Upper lobe of left lung (tissue), 6 donors: ENCODE measurements at regions not wholly inside any gene's neighbourhood (a gene's known extent, or its start where the extent isn't known, plus 50 kb on each side); places are given as distances from the start of the nearest gene placed in this dataset.

Experiments
- ATAC-seq, 2 donors: fragments of 200-7000 bp; cut with Tn5 transposase; one replicate each; pipeline ENCODE4 v1.9.1; 2022; ENCODE audit warnings: mild to moderate bottlenecking in 2 of 2, moderate library complexity in 2 of 2; ENCODE audit not compliant: low FRiP score in 2 of 2
- DNase-seq, 2 donors: peaks; one replicate each; pipeline ENCODE4 v3.0.0-alpha.2; 2019 to 2020
- H3K27ac ChIP-seq, 4 donors: fragments of 200-600 bp; sonication (generic); one replicate each; pipeline ENCODE4 v1.5.1; 2016 to 2019
- H3K27me3 ChIP-seq, 4 donors: fragments of 200-600 bp; sonication (generic); one replicate each; pipeline ENCODE4 v1.5.1; 2017 to 2019
- H3K36me3 ChIP-seq, 4 donors: fragments of 200-600 bp; sonication (generic); one replicate each; pipeline ENCODE4 v1.5.1; 2016 to 2019
- H3K4me1 ChIP-seq, 4 donors: fragments of 200-600 bp; sonication (generic); one replicate each; pipeline ENCODE4 v1.5.1; 2018 to 2019
- H3K4me3 ChIP-seq, 4 donors: fragments of 200-600 bp; sonication (generic); one replicate each; pipeline ENCODE4 v1.5.1; 2017 to 2019; ENCODE audit warnings: mild to moderate bottlenecking in 2 of 4, moderate library complexity in 1 of 4
- H3K9me3 ChIP-seq, 4 donors: fragments of 200-600 bp; sonication (generic); one replicate each; pipeline ENCODE4 v1.5.1; 2018 to 2019
- EP300 ChIP-seq, 4 donors: sonication (generic); formaldehyde crosslinking; IDR thresholded peaks; one replicate each; pipeline ENCODE4 v1.5.1; 2017; ENCODE audit warnings: antibody characterized with exemption in 4 of 4, control low read depth in 2 of 4
- POLR2A ChIP-seq, 4 donors: fragments of 450-650 bp; IDR thresholded peaks; one replicate each; pipeline ENCODE4 v1.5.1; 2016 to 2017; ENCODE audit warnings: antibody characterized with exemption in 4 of 4, mild to moderate bottlenecking in 2 of 4
- POLR2AphosphoS5 ChIP-seq, 2 donors: sonication (generic); formaldehyde crosslinking; IDR thresholded peaks; one replicate each; pipeline ENCODE4 v1.5.1; 2017; ENCODE audit warnings: antibody characterized with exemption in 2 of 2
- WGBS, 2 donors: methylation state at CpG; one replicate each; pipeline ENCODE4 v1.1.5; 2017 to 2018; 5-methylcytosine and 5-hydroxymethylcytosine counted together
- TF ChIP-seq, protein P1 (sequence below), 6 experiments: fragments of 450-650 bp in 4 of 6; fragments of 200-600 bp in 2 of 6; sonication (generic) in 2 of 6; IDR thresholded peaks; one replicate each; pipeline ENCODE4 v1.5.1; 2016 to 2019; ENCODE audit warnings: antibody characterized with exemption in 6 of 6
- donor health status: DM: no; HTN: no; CAD: no; lungs with moderate emphysema.
- donor health status: DM: no; HTN: yes; CAD: no; lungs with severe emphysema.

DNA sequence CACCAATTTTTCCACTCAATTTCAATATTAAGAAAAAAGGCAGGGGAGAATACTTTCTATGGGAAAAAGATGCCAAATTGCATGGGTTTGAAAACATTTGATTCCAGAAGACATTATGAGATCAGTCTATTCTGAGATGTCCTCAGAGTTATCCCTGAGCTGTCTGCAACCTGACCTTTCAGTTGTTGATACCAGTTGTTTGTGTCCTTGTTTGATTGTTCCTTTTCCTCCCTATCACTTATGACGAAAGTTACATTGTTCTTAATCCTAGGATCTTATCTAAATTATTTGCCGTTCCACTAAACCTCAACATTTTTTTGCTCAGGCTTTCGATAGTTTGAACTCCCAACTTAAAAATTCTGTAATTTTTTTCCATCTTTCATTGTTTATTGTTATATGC, 336.3 kb upstream of the NOVA1 start:
- no peaks in the 10 kb centered on the region for H3K4me1 ChIP-seq
- H3K27ac ChIP-seq: no peak overlapping the region
- DNase-seq (no peak), ATAC-seq (no peak)
- WGBS, 2 donors: 47 to 56% methylated on average over 3 of the region's 3 CpGs
- no peaks in the 10 kb centered on the region for H3K27me3 ChIP-seq
- TF ChIP-seq, protein P1, sequence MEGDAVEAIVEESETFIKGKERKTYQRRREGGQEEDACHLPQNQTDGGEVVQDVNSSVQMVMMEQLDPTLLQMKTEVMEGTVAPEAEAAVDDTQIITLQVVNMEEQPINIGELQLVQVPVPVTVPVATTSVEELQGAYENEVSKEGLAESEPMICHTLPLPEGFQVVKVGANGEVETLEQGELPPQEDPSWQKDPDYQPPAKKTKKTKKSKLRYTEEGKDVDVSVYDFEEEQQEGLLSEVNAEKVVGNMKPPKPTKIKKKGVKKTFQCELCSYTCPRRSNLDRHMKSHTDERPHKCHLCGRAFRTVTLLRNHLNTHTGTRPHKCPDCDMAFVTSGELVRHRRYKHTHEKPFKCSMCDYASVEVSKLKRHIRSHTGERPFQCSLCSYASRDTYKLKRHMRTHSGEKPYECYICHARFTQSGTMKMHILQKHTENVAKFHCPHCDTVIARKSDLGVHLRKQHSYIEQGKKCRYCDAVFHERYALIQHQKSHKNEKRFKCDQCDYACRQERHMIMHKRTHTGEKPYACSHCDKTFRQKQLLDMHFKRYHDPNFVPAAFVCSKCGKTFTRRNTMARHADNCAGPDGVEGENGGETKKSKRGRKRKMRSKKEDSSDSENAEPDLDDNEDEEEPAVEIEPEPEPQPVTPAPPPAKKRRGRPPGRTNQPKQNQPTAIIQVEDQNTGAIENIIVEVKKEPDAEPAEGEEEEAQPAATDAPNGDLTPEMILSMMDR (IDR thresholded peaks at IDR 0.05): no peak
- TF ChIP-seq EP300 (IDR thresholded peaks at IDR 0.05) (no peak), POLR2A (IDR thresholded peaks at IDR 0.05) (no peak), POLR2AphosphoS5 (IDR thresholded peaks at IDR 0.05) (no peak)
- no peaks in the 10 kb centered on the region for H3K36me3 ChIP-seq
- H3K9me3 ChIP-seq: no peaks in the 10 kb centered on the region
- H3K4me3 ChIP-seq: no peak overlapping the region

DNA sequence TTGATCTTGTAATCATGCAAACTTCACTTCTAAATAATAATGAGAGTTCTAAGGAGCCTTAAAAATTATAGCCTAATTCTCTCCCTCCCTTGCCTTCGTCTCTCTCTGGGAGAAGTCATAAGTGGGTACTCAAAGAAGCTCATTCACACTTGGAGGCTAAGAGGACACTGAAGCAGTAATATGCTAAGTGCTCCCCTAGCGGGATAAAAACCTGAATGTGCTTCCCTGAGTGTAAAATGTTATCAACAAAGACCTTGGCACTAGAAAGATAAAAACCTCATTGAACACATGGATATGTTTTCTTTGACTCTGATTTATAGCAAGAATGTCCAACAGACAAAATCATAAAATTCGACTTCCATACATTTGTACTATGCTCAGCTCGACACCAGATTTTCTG, 337.9 kb upstream of the NOVA1 start:
- ATAC-seq (no peak), DNase-seq (no peak)
- H3K9me3 ChIP-seq: no peaks in the 10 kb centered on the region
- no peak overlapping the region for H3K27ac ChIP-seq
- no peaks in the 10 kb centered on the region for H3K27me3 ChIP-seq
- TF ChIP-seq POLR2A (IDR thresholded peaks at IDR 0.05) (no peak), POLR2AphosphoS5 (IDR thresholded peaks at IDR 0.05) (no peak)
- WGBS, 2 donors: 50 to 55% methylated on average over 4 of the region's 4 CpGs
- H3K4me3 ChIP-seq: no peak overlapping the region
- no peaks in the 10 kb centered on the region for H3K4me1 ChIP-seq
- no peaks in the 10 kb centered on the region for H3K36me3 ChIP-seq

DNA sequence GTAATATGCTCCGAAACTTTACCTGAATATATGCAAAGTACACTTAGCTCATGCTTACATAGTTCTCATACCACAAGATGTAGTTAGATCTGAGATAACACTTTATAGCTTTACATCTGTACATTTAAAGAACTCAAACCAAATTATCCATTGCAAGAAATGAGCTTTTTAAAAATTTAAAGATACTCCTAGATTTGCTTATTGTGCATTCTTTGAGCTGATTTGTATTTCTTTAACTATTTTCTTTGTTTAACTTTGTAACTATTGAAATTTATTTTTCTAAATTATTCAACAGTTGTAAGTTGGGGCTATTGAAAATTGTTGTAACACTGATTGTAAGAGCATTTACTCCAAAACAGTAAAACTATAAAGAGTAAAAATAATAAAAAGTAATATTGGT, 340.2 kb upstream of the NOVA1 start:
- H3K27me3 ChIP-seq: no peaks in the 10 kb centered on the region
- H3K27ac ChIP-seq: no peak overlapping the region
- H3K36me3 ChIP-seq: no peaks in the 10 kb centered on the region
- no peaks in the 10 kb centered on the region for H3K9me3 ChIP-seq
- ATAC-seq (no peak), DNase-seq (no peak)
- WGBS, 2 donors: 85 to 90% methylated on average over 1 of the region's 1 CpG
- H3K4me3 ChIP-seq: no peak overlapping the region
- TF ChIP-seq, protein P1 (IDR thresholded peaks at IDR 0.05): no peak
- TF ChIP-seq POLR2A (IDR thresholded peaks at IDR 0.05) (no peak), POLR2AphosphoS5 (IDR thresholded peaks at IDR 0.05) (no peak), EP300 (IDR thresholded peaks at IDR 0.05) (no peak)
- no peaks in the 10 kb centered on the region for H3K4me1 ChIP-seq

DNA sequence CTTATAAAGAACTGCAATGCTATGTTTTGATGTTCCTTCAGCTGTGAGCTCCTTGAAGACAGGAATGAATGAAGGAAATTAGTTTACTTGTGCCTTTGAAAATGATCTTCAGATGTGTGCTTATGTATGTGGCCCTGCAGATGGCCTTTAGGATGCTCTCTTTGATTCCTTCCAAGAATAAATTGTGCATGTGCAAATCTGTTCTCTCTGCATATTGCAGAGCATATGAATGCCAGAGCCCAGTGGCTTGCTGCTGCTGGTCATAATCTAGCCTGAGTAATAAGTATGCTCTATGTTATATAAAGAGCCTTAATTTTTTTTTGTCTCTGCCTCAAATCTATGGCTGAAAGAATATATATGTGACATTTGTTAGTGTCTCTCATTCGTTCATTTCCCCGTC, 341.9 kb upstream of the NOVA1 start:
- H3K27ac ChIP-seq: no peak overlapping the region
- no peak overlapping the region for H3K4me3 ChIP-seq
- no peak for DNase-seq
- no peaks in the 10 kb centered on the region for H3K9me3 ChIP-seq
- H3K36me3 ChIP-seq: no peaks in the 10 kb centered on the region
- TF ChIP-seq, protein P1 (IDR thresholded peaks at IDR 0.05): no peak
- TF ChIP-seq EP300 (IDR thresholded peaks at IDR 0.05) (no peak), POLR2A (IDR thresholded peaks at IDR 0.05) (no peak)
- H3K4me1 ChIP-seq: no peaks in the 10 kb centered on the region
- no peak for ATAC-seq
- H3K27me3 ChIP-seq: no peaks in the 10 kb centered on the region
- WGBS, 2 donors: 85 to 88% methylated on average over 2 of the region's 2 CpGs

DNA sequence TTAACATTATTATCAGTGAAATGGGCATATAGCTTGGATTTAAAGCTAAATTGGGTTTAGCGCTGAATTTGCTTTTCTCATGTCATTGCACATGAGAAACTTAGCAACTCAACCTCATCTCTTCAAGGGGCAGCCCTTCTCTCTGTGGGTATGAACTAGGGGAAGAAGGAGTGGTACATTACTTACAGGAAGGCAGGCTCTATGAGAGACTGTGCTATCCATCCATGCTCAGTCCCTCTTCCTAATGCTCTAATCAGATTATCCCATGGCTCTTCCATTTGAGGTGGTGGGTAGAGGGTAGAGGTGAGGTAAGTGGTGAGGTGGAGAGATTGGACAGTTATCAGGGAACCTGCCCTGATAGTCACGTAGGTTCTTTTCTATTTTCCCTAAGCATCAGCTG, 343.7 kb upstream of the NOVA1 start:
- no peaks in the 10 kb centered on the region for H3K36me3 ChIP-seq
- DNase-seq: no peak
- no peaks in the 10 kb centered on the region for H3K9me3 ChIP-seq
- no peak overlapping the region for H3K27ac ChIP-seq
- 80 to 87% methylated on average over 2 of the region's 2 CpGs for WGBS, 2 donors
- no peaks in the 10 kb centered on the region for H3K27me3 ChIP-seq
- no peak for ATAC-seq
- no peaks in the 10 kb centered on the region for H3K4me1 ChIP-seq
- TF ChIP-seq EP300 (IDR thresholded peaks at IDR 0.05) (no peak), POLR2A (IDR thresholded peaks at IDR 0.05) (no peak), POLR2AphosphoS5 (IDR thresholded peaks at IDR 0.05) (no peak)
- TF ChIP-seq, protein P1 (IDR thresholded peaks at IDR 0.05): no peak
- no peak overlapping the region for H3K4me3 ChIP-seq
